ENCODE measurements at regions not wholly inside any gene's neighbourhood (a gene's known extent, or its start where the extent isn't known, plus 50 kb on each side); places are given as distances from the start of the nearest gene placed in this dataset.

DNA sequence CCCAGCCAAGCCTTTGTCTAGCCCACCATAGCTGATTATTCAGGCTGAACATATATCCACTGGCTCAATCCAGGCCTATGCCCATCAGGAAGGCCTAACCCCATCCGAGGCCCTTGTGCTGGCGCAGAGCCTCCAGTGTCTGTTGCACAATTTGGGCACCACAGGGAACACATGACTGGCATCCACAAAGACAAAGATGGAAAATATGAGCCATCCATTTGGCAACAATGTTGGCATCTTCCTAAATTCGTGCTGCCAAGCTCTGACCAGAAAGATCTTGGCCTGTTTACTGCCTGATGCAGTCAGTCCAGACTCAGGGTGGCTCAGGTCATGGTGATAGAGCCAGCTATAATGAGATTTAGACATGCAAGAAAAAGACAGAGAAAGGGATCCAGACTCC, 233.8 kb downstream of the PIK3R1 start:
- H3K4me1 ChIP-seq (ENCODE audit: insufficient read depth), result no peaks in the 10 kb centered on the region
- H3K9me2 ChIP-seq (ENCODE audit: insufficient read depth), result peaks cover 11% of the 10 kb centered on the region
- H3K27ac ChIP-seq (ENCODE audit: low read depth), result no peak overlapping the region
- no peaks in the 10 kb centered on the region for H4K20me1 ChIP-seq (replicated peaks; ENCODE audit: insufficient read depth)
- Mint-ChIP-seq H3K27me3 (ENCODE audit: insufficient read depth, low read depth, poor library complexity) (no peaks in the 10 kb centered on the region), H3K4me3 (no peak overlapping the region), H3K36me3 (ENCODE audit: low read depth) (peaks cover 10% of the 10 kb centered on the region; the same call in 2 of the 3 replicates), H3K9me3 (peaks cover 11% of the 10 kb centered on the region), H3K4me1 (peaks cover 8% of the 10 kb centered on the region), H3K27ac (no peak overlapping the region)
- H3K4me2 ChIP-seq, result no peak overlapping the region
- DNase-seq (ENCODE audit: low spot score) (no peak), ATAC-seq (no peak)
- no peak overlapping the region for H2AFZ ChIP-seq
- H3K79me2 ChIP-seq (replicated peaks; ENCODE audit: insufficient read depth), result no peaks in the 10 kb centered on the region
- TF ChIP-seq STAT1 (IDR thresholded peaks at IDR 0.05; ENCODE audit: unreplicated experiment) (no peak), ZNF331 (CRISPR knock-in tag; IDR thresholded peaks at IDR 0.05; ENCODE audit: low read depth) (no peak), NANOG (IDR thresholded peaks at IDR 0.05; ENCODE audit: borderline replicate concordance) (no peak), JUNB (IDR thresholded peaks at IDR 0.05; ENCODE audit: unreplicated experiment) (no peak), EZH2phosphoT487 (IDR thresholded peaks at IDR 0.05; ENCODE audit: unreplicated experiment) (no peak), POLR2AphosphoS5 (IDR thresholded peaks at IDR 0.05; ENCODE audit: low read depth) (no peak), ZNF114 (CRISPR knock-in tag; IDR thresholded peaks at IDR 0.05) (no peak)
- TF ChIP-seq, protein P1, sequence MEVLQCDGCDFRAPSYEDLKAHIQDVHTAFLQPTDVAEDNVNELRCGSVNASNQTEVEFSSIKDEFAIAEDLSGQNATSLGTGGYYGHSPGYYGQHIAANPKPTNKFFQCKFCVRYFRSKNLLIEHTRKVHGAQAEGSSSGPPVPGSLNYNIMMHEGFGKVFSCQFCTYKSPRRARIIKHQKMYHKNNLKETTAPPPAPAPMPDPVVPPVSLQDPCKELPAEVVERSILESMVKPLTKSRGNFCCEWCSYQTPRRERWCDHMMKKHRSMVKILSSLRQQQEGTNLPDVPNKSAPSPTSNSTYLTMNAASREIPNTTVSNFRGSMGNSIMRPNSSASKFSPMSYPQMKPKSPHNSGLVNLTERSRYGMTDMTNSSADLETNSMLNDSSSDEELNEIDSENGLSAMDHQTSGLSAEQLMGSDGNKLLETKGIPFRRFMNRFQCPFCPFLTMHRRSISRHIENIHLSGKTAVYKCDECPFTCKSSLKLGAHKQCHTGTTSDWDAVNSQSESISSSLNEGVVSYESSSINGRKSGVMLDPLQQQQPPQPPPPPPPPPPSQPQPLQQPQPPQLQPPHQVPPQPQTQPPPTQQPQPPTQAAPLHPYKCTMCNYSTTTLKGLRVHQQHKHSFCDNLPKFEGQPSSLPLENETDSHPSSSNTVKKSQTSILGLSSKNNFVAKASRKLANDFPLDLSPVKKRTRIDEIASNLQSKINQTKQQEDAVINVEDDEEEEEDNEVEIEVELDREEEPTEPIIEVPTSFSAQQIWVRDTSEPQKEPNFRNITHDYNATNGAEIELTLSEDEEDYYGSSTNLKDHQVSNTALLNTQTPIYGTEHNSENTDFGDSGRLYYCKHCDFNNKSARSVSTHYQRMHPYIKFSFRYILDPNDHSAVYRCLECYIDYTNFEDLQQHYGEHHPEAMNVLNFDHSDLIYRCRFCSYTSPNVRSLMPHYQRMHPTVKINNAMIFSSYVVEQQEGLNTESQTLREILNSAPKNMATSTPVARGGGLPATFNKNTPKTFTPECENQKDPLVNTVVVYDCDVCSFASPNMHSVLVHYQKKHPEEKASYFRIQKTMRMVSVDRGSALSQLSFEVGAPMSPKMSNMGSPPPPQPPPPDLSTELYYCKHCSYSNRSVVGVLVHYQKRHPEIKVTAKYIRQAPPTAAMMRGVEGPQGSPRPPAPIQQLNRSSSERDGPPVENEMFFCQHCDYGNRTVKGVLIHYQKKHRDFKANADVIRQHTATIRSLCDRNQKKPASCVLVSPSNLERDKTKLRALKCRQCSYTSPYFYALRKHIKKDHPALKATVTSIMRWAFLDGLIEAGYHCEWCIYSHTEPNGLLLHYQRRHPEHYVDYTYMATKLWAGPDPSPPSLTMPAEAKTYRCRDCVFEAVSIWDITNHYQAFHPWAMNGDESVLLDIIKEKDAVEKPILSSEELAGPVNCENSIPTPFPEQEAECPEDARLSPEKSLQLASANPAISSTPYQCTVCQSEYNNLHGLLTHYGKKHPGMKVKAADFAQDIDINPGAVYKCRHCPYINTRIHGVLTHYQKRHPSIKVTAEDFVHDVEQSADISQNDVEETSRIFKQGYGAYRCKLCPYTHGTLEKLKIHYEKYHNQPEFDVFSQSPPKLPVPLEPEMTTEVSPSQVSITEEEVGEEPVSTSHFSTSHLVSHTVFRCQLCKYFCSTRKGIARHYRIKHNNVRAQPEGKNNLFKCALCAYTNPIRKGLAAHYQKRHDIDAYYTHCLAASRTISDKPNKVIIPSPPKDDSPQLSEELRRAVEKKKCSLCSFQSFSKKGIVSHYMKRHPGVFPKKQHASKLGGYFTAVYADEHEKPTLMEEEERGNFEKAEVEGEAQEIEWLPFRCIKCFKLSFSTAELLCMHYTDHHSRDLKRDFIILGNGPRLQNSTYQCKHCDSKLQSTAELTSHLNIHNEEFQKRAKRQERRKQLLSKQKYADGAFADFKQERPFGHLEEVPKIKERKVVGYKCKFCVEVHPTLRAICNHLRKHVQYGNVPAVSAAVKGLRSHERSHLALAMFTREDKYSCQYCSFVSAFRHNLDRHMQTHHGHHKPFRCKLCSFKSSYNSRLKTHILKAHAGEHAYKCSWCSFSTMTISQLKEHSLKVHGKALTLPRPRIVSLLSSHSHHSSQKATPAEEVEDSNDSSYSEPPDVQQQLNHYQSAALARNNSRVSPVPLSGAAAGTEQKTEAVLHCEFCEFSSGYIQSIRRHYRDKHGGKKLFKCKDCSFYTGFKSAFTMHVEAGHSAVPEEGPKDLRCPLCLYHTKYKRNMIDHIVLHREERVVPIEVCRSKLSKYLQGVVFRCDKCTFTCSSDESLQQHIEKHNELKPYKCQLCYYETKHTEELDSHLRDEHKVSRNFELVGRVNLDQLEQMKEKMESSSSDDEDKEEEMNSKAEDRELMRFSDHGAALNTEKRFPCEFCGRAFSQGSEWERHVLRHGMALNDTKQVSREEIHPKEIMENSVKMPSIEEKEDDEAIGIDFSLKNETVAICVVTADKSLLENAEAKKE (CRISPR knock-in tag; IDR thresholded peaks at IDR 0.05), result no peak
- TF ChIP-seq, protein P2, sequence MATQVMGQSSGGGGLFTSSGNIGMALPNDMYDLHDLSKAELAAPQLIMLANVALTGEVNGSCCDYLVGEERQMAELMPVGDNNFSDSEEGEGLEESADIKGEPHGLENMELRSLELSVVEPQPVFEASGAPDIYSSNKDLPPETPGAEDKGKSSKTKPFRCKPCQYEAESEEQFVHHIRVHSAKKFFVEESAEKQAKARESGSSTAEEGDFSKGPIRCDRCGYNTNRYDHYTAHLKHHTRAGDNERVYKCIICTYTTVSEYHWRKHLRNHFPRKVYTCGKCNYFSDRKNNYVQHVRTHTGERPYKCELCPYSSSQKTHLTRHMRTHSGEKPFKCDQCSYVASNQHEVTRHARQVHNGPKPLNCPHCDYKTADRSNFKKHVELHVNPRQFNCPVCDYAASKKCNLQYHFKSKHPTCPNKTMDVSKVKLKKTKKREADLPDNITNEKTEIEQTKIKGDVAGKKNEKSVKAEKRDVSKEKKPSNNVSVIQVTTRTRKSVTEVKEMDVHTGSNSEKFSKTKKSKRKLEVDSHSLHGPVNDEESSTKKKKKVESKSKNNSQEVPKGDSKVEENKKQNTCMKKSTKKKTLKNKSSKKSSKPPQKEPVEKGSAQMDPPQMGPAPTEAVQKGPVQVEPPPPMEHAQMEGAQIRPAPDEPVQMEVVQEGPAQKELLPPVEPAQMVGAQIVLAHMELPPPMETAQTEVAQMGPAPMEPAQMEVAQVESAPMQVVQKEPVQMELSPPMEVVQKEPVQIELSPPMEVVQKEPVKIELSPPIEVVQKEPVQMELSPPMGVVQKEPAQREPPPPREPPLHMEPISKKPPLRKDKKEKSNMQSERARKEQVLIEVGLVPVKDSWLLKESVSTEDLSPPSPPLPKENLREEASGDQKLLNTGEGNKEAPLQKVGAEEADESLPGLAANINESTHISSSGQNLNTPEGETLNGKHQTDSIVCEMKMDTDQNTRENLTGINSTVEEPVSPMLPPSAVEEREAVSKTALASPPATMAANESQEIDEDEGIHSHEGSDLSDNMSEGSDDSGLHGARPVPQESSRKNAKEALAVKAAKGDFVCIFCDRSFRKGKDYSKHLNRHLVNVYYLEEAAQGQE (IDR thresholded peaks at IDR 0.05; ENCODE audit: unreplicated experiment), result no peak
- H3F3A ChIP-seq (replicated peaks; ENCODE audit: low read depth), result no peaks in the 10 kb centered on the region
- no peaks in the 10 kb centered on the region; the same call in 1 of the 2 replicates for H3K36me3 ChIP-seq (ENCODE audit: insufficient read depth)
- H3K4me3 ChIP-seq, result no peak overlapping the region
- H3K27me3 ChIP-seq (ENCODE audit: insufficient read depth), result no peaks in the 10 kb centered on the region

All from GM23338 (cell line).